PFSK-1 (cell line): ENCODE measurements at regions not wholly inside any gene's neighbourhood (a gene's known extent, or its start where the extent isn't known, plus 50 kb on each side); places are given as distances from the start of the nearest gene placed in this dataset.

Experiments
- FOXP2 ChIP-seq: optimal IDR thresholded peaks from 2 replicates; pipeline ENCODE3; 2011; ENCODE audit warnings: borderline replicate concordance, control low read depth, inconsistent platforms; ENCODE audit not compliant: insufficient read depth; ENCODE audit errors: extremely low read length, extremely low read depth
- POLR2AphosphoS5 ChIP-seq: IDR thresholded peaks from 2 replicates; pipeline ENCODE4 v1.6.1; 2012; ENCODE audit warnings: low read depth, mild to moderate bottlenecking, control low read depth, low read length, moderate library complexity
- REST ChIP-seq, 2 experiments: IDR thresholded peaks; 2 replicates each; pipeline versions ENCODE4 v1.6.1 to v1.8.0; 2011 to 2012; ENCODE audit warnings: low read depth in 2 of 2, low read length in 2 of 2, control low read depth in 1 of 2, inconsistent platforms in 1 of 2, mild to moderate bottlenecking in 1 of 2, moderate library complexity in 1 of 2; ENCODE audit not compliant: insufficient read depth in 1 of 2
- SIN3A ChIP-seq: IDR thresholded peaks from 2 replicates; pipeline ENCODE4 v1.6.1; 2012; ENCODE audit warnings: mild to moderate bottlenecking, low read length, moderate library complexity, borderline replicate concordance; ENCODE audit not compliant: insufficient read depth
- TAF1 ChIP-seq: IDR thresholded peaks from 2 replicates; pipeline ENCODE4 v1.6.1; 2012; ENCODE audit warnings: low read length, control low read depth, borderline replicate concordance; ENCODE audit not compliant: insufficient read depth

GRCh38 chr5:96293966-96294883 is 138.8 kb downstream of the PCSK1 start:
- TF ChIP-seq POLR2AphosphoS5 (no peak), TAF1 (no peak), REST (IDR thresholded peaks at IDR 0.05; ENCODE audit: insufficient read depth in 1 of 2, low read depth in 2 of 2, low read length in 2 of 2) (no peak), SIN3A (no peak), FOXP2 (no peak)
